ENCODE measurements at regions not wholly inside any gene's neighbourhood (a gene's known extent, or its start where the extent isn't known, plus 50 kb on each side); places are given as distances from the start of the nearest gene placed in this dataset.

DNA sequence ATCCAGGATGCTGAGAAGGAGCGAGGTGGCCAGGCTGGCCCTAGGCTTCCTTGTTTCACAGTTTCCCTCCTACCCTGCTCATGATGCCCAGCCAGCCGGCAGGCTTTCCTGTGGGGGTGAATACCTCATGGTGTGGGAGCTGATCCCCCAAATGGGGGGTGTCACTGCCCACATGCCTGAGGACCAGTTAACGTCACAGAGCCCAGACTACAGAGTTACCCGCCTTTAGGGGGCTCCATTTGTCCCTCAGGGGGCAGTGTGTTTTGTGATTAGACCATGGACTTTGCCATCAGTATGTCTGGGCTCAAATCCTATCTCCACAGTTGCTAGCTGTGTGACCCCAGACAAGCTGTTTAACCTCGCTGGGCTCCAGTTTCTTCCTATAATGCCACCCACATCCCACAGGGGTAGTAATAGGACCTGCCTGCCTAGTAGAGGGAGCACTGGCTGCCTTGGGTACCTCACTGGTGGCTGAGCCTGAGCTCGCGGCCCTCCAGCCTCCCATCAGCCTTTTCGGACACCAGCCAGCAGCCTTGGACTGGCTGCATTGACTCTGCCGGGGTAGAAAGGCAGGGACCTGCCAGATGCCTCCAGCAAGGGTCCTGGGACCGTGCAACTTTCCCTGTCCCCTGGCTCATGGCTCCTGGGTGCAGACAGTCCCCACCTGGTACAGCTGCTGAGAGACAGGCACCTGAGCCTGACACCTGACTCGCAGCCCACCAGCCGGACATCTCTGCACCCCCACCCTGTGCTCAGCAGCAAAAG is 87.5 kb upstream of the GSE1 start:
- Histone ChIP-seq H3K9me3 (no peaks in the 10 kb centered on the region), H3K27me3 (no peaks in the 10 kb centered on the region), H3K36me3 (no peaks in the 10 kb centered on the region), H3K4me1 (peaks cover 20 to 36% (median 28%) of the 10 kb centered on the region in 4 donors), H3K27ac (no peak overlapping the region), H3K4me3 (no peak overlapping the region)
- no peak for DNase-seq
- intact Hi-C loops (cut with DNase I; ENCODE audit: low total_unique reads) (no loop called here), in situ Hi-C loops (cut with MboI; ENCODE audit: low pct_ligation_motif_present in 1 of 4, low pct_unique_long_range_greater_than_20kb in 1 of 4, low sequenced_read_pairs in 3 of 4) (no loop called here)
- no peak for TF ChIP-seq POLR2AphosphoS5 (IDR thresholded peaks at IDR 0.05)
- TF ChIP-seq, protein P1, sequence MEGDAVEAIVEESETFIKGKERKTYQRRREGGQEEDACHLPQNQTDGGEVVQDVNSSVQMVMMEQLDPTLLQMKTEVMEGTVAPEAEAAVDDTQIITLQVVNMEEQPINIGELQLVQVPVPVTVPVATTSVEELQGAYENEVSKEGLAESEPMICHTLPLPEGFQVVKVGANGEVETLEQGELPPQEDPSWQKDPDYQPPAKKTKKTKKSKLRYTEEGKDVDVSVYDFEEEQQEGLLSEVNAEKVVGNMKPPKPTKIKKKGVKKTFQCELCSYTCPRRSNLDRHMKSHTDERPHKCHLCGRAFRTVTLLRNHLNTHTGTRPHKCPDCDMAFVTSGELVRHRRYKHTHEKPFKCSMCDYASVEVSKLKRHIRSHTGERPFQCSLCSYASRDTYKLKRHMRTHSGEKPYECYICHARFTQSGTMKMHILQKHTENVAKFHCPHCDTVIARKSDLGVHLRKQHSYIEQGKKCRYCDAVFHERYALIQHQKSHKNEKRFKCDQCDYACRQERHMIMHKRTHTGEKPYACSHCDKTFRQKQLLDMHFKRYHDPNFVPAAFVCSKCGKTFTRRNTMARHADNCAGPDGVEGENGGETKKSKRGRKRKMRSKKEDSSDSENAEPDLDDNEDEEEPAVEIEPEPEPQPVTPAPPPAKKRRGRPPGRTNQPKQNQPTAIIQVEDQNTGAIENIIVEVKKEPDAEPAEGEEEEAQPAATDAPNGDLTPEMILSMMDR (IDR thresholded peaks at IDR 0.05) = no peak
- TF ChIP-seq POLR2A (IDR thresholded peaks at IDR 0.05) = no peak
- no peak for TF ChIP-seq EP300 (IDR thresholded peaks at IDR 0.05; ENCODE audit: low read depth)
- 81% methylated on average over 12 of the region's 12 CpGs; no CpG with 5 or more reads in 1 of the 2 donors for WGBS, 2 donors (ENCODE audit: low coverage in 1 of 2)

DNA sequence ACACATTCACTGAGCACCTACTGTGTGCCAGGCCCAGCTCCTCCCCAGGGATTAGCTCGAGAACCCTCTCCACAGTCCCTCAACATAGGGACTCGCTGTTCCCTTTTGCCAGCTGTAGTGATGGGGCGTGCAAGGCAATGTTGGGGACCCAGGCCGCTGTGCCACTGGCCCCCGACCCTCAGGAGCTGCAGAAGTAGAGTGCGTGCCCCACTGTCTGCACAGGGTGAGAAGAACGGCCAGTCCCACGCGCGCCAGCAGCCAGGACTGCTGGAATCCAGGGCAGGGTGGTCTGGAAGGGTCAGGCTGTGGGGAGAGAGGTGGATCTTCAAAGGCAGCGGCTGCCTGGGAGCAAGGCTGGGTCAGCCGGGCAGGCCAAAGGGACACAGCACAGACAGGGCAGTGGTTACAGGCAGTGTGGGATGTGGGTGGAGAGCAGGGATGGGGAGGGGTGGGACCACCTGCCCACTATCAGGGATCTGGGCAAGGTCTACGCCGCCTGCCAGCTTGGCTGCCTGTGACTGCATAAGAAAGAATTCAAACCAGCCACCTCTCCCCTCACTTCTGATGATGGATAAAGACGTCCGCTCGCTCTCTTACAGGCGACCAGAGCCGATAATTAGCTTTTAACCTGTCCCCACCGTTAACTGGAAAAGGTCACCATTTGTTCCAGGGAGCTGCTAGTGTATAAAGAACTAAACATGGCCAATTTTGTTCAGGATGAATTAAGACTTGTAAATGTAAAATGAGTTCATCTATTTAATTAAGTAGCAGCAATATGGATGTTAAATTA is 86.7 kb upstream of the GSE1 start:
- no peak overlapping the region for H3K27ac ChIP-seq
- H3K27me3 ChIP-seq = no peaks in the 10 kb centered on the region
- no peaks in the 10 kb centered on the region for H3K9me3 ChIP-seq
- intact Hi-C loops (cut with DNase I; ENCODE audit: low total_unique reads) = no loop called here
- 89 to 90% methylated on average over 7 to 20 of the region's 20 CpGs for WGBS, 2 donors (ENCODE audit: low coverage in 1 of 2)
- in situ Hi-C loops (cut with MboI; ENCODE audit: low pct_ligation_motif_present in 1 of 4, low pct_unique_long_range_greater_than_20kb in 1 of 4, low sequenced_read_pairs in 3 of 4) = no loop called here
- no peak overlapping the region for H3K4me3 ChIP-seq
- TF ChIP-seq POLR2A (IDR thresholded peaks at IDR 0.05) (no peak), POLR2AphosphoS5 (IDR thresholded peaks at IDR 0.05) (no peak), EP300 (IDR thresholded peaks at IDR 0.05; ENCODE audit: low read depth) (no peak)
- TF ChIP-seq, protein P1 (IDR thresholded peaks at IDR 0.05) = no peak
- H3K36me3 ChIP-seq = no peaks in the 10 kb centered on the region
- H3K4me1 ChIP-seq = peaks cover 16 to 28% (median 23%) of the 10 kb centered on the region in 4 donors
- DNase-seq = no peak

DNA sequence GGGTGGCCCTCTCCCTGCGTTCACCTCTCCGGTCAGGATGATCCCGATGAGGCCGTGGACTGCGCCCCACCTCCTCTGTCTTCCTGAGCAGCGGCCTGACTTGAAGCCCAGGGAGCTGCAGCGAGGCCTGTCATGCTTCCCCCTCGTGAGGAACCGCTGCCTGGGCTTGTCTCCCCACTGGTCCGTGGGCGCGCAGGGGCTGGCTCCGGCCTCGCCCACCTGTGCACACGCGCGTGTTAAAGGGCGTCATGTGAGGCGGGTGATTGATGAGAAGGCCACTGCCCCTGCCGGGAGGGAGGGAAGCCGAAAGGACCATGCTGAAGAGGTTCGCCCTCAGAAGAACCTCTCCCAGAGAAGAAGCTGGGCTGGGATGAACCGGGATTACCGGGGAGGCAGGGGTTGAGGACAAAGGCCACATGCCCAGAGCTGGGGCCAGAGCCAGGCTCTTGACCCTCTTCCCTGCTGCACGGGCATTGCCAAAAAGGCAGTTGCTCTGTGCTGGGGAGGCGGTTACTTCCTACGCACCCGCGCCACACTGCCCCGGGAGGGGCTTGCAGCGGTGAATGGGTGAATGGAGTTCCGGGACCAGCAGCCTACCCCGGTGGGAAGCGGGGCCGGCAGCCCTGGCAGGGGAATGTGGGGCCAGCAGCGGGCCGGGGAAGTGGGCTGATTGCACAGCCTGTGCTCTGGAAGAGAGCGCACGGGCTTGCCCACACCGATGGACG is 85.9 kb upstream of the GSE1 start:
- H3K4me1 ChIP-seq = peaks cover 8 to 21% (median 17%) of the 10 kb centered on the region in 4 donors
- in situ Hi-C loops (cut with MboI; ENCODE audit: low pct_ligation_motif_present in 1 of 4, low pct_unique_long_range_greater_than_20kb in 1 of 4, low sequenced_read_pairs in 3 of 4) (no loop called here), intact Hi-C loops (cut with DNase I; ENCODE audit: low total_unique reads) (no loop called here)
- DNase-seq = no peak
- no peaks in the 10 kb centered on the region for H3K36me3 ChIP-seq
- H3K27me3 ChIP-seq = no peaks in the 10 kb centered on the region
- H3K27ac ChIP-seq = no peak overlapping the region
- TF ChIP-seq POLR2AphosphoS5 (IDR thresholded peaks at IDR 0.05) (no peak), POLR2A (IDR thresholded peaks at IDR 0.05) (no peak), EP300 (IDR thresholded peaks at IDR 0.05; ENCODE audit: low read depth) (no peak)
- TF ChIP-seq, protein P1 (IDR thresholded peaks at IDR 0.05) = no peak
- H3K4me3 ChIP-seq = no peak overlapping the region
- WGBS, 2 donors (ENCODE audit: low coverage in 1 of 2) = 88% methylated on average over 41 of the region's 41 CpGs; no CpG with 5 or more reads in 1 of the 2 donors
- no peaks in the 10 kb centered on the region for H3K9me3 ChIP-seq

DNA sequence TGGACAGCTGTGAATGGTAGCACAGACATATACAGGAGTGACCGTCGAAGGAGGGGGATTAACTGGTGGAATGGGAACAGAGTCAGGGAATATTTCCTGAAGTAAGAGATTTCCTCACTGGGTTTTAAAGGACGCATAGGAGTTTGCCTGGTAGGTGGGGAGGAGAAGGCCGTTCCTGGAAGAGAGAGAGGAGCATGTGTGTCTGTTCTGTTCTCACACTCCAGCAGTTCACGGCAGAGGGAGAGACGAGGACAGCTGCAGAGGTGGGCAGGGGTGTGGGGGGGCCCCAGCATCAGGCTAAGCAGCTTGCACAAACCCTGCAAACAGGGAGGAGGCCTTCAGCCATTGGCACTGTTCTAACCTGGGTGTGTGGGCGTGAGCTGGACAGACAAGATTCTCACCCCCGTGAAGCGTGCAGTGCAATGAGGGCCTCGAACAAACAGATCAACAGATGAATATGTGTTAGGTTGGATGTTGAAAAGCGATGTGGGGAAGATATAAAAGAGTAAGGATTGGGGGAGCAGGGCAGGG is 85.3 kb upstream of the GSE1 start:
- no peaks in the 10 kb centered on the region for H3K9me3 ChIP-seq
- H3K36me3 ChIP-seq = no peaks in the 10 kb centered on the region
- H3K27me3 ChIP-seq = no peaks in the 10 kb centered on the region
- peaks cover 8 to 21% (median 16%) of the 10 kb centered on the region in 4 donors for H3K4me1 ChIP-seq
- TF ChIP-seq POLR2AphosphoS5 (IDR thresholded peaks at IDR 0.05) = no peak
- no peak for TF ChIP-seq POLR2A (IDR thresholded peaks at IDR 0.05)
- TF ChIP-seq EP300 (IDR thresholded peaks at IDR 0.05; ENCODE audit: low read depth) = no peak
- TF ChIP-seq, protein P1 (IDR thresholded peaks at IDR 0.05) = no peak
- DNase-seq = no peak
- H3K27ac ChIP-seq = no peak overlapping the region
- in situ Hi-C loops (cut with MboI; ENCODE audit: low pct_ligation_motif_present in 1 of 4, low pct_unique_long_range_greater_than_20kb in 1 of 4, low sequenced_read_pairs in 3 of 4) (no loop called here), intact Hi-C loops (cut with DNase I; ENCODE audit: low total_unique reads) (no loop called here)
- 90% methylated on average over 8 to 11 of the region's 11 CpGs for WGBS, 2 donors (ENCODE audit: low coverage in 1 of 2)
- H3K4me3 ChIP-seq = no peak overlapping the region
